ENCODE measurements at regions not wholly inside any gene's neighbourhood (a gene's known extent, or its start where the extent isn't known, plus 50 kb on each side); places are given as distances from the start of the nearest gene placed in this dataset.

DNA sequence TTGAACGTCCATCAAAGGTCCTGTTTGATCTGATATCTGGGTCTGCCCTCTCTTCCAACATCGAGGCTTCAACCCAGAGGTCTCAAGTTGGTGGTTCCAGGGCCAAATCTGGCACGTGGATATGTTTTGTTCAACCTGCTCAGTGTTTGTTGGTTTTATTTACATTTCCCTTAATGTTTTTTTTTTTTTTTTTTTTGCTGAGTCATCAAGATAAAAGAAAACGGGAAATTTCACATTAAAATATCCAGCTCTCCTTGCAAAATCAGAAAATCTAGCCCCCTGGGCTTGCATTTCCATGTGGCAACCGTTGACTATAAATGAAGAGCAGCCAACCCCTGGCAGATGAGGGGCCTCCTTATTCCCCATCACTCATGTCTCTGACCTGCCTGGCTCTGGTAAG, 765.6 kb upstream of the TBX3 start:
- TF ChIP-seq, protein P1, sequence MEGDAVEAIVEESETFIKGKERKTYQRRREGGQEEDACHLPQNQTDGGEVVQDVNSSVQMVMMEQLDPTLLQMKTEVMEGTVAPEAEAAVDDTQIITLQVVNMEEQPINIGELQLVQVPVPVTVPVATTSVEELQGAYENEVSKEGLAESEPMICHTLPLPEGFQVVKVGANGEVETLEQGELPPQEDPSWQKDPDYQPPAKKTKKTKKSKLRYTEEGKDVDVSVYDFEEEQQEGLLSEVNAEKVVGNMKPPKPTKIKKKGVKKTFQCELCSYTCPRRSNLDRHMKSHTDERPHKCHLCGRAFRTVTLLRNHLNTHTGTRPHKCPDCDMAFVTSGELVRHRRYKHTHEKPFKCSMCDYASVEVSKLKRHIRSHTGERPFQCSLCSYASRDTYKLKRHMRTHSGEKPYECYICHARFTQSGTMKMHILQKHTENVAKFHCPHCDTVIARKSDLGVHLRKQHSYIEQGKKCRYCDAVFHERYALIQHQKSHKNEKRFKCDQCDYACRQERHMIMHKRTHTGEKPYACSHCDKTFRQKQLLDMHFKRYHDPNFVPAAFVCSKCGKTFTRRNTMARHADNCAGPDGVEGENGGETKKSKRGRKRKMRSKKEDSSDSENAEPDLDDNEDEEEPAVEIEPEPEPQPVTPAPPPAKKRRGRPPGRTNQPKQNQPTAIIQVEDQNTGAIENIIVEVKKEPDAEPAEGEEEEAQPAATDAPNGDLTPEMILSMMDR (IDR thresholded peaks at IDR 0.05; ENCODE audit: low read depth, low read length): no peak
- no peak for TF ChIP-seq POLR2A (IDR thresholded peaks at IDR 0.05; ENCODE audit: extremely low read depth, insufficient read length)
- TF ChIP-seq MYC (IDR thresholded peaks at IDR 0.05; ENCODE audit: low read depth, low read length): no peak
